Activated CD4-positive, alpha-beta T cell treated with anti-CD3 and anti-CD28 coated beads, Interleukin-2, amount 50 U/mL, for 4 hours (primary cell): ENCODE measurements at regions not wholly inside any gene's neighbourhood (a gene's known extent, or its start where the extent isn't known, plus 50 kb on each side); places are given as distances from the start of the nearest gene placed in this dataset.
"Not testable (repeated sequence)": the region's sequence is repeated elsewhere in the genome, so short reads cannot be mapped to it uniquely, and the experiment has no call there.

Experiments
- DNase-seq, 2 experiments: peaks; one replicate each; pipeline ENCODE4 v3.0.0-alpha.2; 2020

- DNase-seq, result no peak
These were observed 284.8 kb upstream of the CYRIA start for GRCh38 chr2:16950436-16950835.

GRCh38 chr2:16948710-16949109, 283.1 kb upstream of the CYRIA start:
- DNase-seq, result no peak

- DNase-seq, result no peak
These were observed 282.4 kb upstream of the CYRIA start for GRCh38 chr2:16948053-16948452.

- no peak for DNase-seq
These were observed 277.8 kb upstream of the CYRIA start for GRCh38 chr2:16943279-16943958.

- no peak for DNase-seq
These were observed 274.6 kb upstream of the CYRIA start for GRCh38 chr2:16940214-16940613.

GRCh38 chr2:16939771-16940170, 274.1 kb upstream of the CYRIA start:
- no peak for DNase-seq

- DNase-seq, result no peak
These were observed 267.7 kb upstream of the CYRIA start for GRCh38 chr2:16933355-16933754.

- no peak for DNase-seq
These were observed 267.2 kb upstream of the CYRIA start for GRCh38 chr2:16932826-16933225.

- no peak for DNase-seq
These were observed 265.8 kb upstream of the CYRIA start for GRCh38 chr2:16931441-16931840.

GRCh38 chr2:16927398-16927797, 261.8 kb upstream of the CYRIA start:
- DNase-seq, result no peak

GRCh38 chr2:16925145-16925544, 259.5 kb upstream of the CYRIA start:
- DNase-seq, result no peak

- DNase-seq, result not testable (repeated sequence)
These were observed 249.7 kb upstream of the CYRIA start for GRCh38 chr2:16915341-16915755.

GRCh38 chr2:16911746-16912145, 246.1 kb upstream of the CYRIA start:
- no peak for DNase-seq

- no peak for DNase-seq
These were observed 243.0 kb upstream of the CYRIA start for GRCh38 chr2:16908656-16909055.

GRCh38 chr2:16907645-16908282, 242.1 kb upstream of the CYRIA start:
- no peak for DNase-seq

GRCh38 chr2:16905325-16905724, 239.7 kb upstream of the CYRIA start:
- DNase-seq, result not testable (repeated sequence)

- no peak for DNase-seq
These were observed 234.9 kb upstream of the CYRIA start for GRCh38 chr2:16900405-16901025.

GRCh38 chr2:16899958-16900357, 234.3 kb upstream of the CYRIA start:
- no peak for DNase-seq

- no peak for DNase-seq
These were observed 224.4 kb upstream of the CYRIA start for GRCh38 chr2:16890081-16890480.

GRCh38 chr2:16885027-16885426, 219.4 kb upstream of the CYRIA start:
- DNase-seq, result no peak

- DNase-seq, result no peak
These were observed 217.1 kb upstream of the CYRIA start for GRCh38 chr2:16882706-16883105.

GRCh38 chr2:16881122-16881521, 215.5 kb upstream of the CYRIA start:
- DNase-seq, result no peak

- DNase-seq, result no peak
These were observed 205.8 kb upstream of the CYRIA start for GRCh38 chr2:16871411-16871810.

- no peak for DNase-seq
These were observed 204.9 kb upstream of the CYRIA start for GRCh38 chr2:16870491-16871076.
